Esophagus squamous epithelium (tissue), 4 donors: ENCODE measurements at regions not wholly inside any gene's neighbourhood (a gene's known extent, or its start where the extent isn't known, plus 50 kb on each side); places are given as distances from the start of the nearest gene placed in this dataset.

Experiments used
- POLR2A ChIP-seq, 4 donors: fragments of 450-650 bp; IDR thresholded peaks; one replicate each; pipeline ENCODE4 v1.6.1; 2017; ENCODE audit warnings: antibody characterized with exemption in 4 of 4, mild to moderate bottlenecking in 4 of 4, moderate library complexity in 3 of 4
- TF ChIP-seq, protein P1 (sequence below), 6 experiments: fragments of 450-650 bp in 4 of 6; fragments of 200-600 bp in 2 of 6; sonication (generic) in 2 of 6; IDR thresholded peaks; one replicate each; pipeline ENCODE4 v1.5.1; 2016 to 2019; ENCODE audit warnings: antibody characterized with exemption in 6 of 6, mild to moderate bottlenecking in 4 of 6, moderate library complexity in 4 of 6

DNA sequence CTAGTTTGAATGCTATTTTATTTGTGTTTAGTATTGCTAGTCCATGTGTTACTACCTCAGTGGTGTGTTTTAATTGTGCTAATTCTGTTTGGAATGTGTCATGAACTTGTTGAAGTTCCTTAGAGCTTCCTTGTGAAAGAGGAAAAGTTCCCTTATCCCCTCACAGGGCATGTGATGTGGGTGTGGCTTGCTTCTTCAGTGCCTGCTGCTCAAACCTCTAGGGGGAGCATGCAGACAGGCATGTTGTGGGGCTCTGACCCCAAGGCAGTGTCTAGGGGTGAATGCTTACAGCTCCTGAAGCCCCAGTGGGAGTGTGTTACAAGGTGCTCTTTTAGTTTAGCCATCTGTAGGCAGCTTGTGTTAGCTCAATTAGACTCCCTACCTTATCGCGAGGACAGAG lies 86.5 kb downstream of the MAGED4 start:
- TF ChIP-seq POLR2A (IDR thresholded peaks at IDR 0.05): no peak
- TF ChIP-seq, protein P1, sequence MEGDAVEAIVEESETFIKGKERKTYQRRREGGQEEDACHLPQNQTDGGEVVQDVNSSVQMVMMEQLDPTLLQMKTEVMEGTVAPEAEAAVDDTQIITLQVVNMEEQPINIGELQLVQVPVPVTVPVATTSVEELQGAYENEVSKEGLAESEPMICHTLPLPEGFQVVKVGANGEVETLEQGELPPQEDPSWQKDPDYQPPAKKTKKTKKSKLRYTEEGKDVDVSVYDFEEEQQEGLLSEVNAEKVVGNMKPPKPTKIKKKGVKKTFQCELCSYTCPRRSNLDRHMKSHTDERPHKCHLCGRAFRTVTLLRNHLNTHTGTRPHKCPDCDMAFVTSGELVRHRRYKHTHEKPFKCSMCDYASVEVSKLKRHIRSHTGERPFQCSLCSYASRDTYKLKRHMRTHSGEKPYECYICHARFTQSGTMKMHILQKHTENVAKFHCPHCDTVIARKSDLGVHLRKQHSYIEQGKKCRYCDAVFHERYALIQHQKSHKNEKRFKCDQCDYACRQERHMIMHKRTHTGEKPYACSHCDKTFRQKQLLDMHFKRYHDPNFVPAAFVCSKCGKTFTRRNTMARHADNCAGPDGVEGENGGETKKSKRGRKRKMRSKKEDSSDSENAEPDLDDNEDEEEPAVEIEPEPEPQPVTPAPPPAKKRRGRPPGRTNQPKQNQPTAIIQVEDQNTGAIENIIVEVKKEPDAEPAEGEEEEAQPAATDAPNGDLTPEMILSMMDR (IDR thresholded peaks at IDR 0.05): peak in 1 of 6 experiments; percentile 13
